Epidermal melanocyte (primary cell): ENCODE measurements at regions not wholly inside any gene's neighbourhood (a gene's known extent, or its start where the extent isn't known, plus 50 kb on each side); places are given as distances from the start of the nearest gene placed in this dataset.

ENCODE experiments used
- DNase-seq: peaks from one replicate; pipeline ENCODE4 v3.0.0; 2011; ENCODE audit warnings: low spot score; ENCODE audit not compliant: insufficient read length

DNA sequence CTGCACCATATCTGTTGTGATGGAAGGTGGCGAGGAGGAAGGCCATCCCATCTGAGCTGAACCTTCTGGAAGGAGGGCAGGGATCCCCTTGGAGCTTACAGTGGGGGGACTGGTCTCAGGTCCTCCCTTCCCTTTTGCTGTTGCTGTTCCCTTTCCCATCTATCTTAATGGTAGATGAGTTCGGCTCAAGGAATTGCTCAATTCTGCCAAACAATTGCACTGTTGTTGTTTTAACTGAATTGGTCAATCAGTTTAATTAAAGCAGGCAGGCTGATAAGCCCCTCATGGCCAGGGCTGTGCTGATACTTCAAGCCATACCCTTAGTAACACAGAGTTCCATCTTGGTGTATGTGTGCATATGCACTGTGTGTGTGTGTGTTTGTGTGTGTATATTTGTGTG, 220.4 kb upstream of the FOXF1 start:
- DNase-seq = no peak

DNA sequence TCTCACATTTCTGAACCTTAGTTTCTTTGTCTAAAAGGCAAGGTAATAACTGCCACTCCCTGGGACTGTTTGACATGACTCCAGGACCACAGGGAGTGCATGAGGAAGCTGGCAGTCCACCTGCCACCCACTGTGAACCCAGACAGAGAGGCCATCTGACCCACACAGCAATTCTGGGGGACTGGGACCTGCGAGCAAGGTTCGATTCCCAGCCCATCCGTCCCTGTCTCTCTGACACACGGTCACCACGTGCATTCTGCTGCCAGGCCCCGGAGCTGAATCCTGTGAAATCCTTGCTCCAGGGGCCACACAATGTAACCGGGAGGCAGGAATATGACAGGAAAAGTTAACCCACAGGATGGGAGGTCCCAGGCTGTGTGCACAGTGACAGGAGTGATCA, 218.8 kb upstream of the FOXF1 start:
- DNase-seq = no peak

DNA sequence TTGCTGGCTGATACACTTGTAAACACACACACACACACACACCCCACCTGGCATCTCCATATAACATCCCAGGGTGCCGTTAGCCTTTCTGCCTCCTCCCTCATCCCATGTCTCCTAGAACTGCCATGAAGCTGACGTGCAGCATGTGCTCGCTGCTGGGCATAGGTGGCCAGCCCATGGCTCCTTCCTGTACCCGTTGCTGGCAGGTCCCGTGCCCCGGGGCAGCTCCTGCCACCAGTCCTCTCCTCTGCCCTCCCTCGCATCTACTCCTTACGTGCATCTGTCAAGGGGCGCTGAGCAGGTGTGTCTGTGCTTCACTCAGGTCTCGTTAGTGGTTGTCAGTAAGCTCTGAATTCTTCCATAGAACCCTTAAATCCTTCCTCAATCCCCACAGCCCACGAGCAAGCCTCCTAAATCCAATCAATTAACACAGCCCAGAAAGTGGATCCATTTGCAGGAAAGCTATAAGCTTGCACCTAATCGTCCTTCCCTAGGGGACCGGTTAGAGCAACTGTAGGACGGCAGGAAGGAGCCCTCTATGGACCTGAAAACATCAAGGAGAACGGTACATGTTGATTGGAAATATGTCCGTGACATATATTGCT, 218.1 kb upstream of the FOXF1 start:
- DNase-seq = no peak

DNA sequence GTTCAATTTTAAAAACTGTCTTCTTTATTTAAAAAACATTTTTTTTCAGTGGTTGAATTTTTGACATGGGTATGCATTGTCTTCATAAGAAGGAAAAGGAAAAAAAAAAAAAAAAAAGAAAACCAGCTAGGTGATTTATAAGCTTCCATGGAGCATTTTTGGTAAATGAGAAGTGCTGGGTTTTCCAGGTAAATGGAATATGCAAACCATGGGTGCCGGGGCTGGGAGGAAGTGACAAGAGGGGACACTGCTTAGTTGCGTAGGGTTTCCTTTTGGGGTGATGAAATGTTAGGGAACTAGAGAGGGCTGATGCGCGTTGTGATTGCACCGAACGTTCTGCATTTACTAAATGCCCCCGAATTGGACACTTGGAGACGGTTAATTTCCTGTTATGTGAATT, 217.4 kb upstream of the FOXF1 start:
- no peak for DNase-seq

DNA sequence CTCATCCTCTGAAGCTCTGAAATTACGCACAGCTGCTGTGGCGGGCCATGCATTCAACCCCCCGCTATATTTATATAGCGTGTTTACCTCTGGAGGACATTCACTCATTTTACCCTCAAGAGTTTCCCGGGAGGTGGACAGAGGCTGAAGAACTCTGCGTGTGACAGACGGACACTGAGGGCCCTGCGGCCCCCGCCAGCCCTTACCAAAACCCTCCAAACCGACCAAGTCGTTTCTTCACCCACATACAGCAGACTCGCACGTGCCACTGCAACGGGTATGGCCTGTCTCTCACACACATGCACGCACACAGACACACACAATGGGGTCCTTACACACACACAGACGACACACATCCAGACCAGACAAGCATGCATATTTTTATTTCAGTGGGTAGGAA, 216.4 kb upstream of the FOXF1 start:
- DNase-seq = no peak

DNA sequence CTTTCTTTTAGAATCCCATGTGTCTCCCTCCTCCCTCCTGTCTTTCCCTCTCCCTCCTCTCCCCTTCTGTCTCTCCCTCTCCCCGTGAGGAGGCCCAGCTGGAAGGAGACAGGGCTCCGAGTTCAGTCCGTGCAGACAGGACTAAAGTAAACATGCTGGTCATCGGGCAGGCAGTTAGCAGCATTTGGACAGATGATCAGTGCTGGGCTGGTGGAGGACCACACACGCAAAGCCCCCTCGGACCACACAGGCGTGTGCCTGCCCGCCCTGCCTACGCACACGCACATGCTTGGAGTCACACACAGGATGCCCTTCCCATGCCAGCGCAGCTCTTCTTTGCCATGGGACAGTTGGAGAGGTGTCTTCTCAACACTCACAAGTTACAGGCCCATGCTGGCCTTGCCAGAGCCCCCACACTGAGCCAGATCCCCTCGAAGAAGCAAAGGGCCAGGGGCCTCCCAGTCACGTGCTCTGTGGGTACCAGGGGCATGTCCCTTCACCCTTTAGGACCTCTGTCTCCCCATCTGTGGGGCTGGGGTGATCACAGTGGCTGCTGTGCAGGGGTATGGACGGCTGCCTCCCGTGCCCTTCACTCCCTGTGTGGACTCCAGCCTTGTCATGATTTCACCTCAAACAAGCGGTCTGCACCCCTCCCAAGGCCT, 215.7 kb upstream of the FOXF1 start:
- no peak for DNase-seq

DNA sequence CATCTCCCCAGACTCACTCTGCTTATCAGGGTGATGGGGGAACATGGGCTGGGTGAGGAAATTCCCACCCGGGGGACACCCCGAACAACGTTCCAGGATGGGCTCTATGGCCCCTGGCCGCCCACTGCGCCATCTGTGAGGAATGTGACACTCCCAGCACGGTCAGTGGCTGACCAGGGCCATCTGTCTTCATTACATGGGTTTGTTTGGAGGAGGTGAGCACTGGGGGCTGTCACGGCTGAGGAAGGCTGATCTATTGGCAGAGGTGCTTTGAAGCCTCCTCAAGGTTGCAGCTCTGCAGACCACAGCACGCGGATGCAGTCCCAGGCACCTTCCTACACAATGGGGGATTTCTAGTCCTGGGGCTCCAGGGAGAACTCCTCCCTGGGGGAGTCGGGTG, 214.1 kb upstream of the FOXF1 start:
- DNase-seq = no peak

DNA sequence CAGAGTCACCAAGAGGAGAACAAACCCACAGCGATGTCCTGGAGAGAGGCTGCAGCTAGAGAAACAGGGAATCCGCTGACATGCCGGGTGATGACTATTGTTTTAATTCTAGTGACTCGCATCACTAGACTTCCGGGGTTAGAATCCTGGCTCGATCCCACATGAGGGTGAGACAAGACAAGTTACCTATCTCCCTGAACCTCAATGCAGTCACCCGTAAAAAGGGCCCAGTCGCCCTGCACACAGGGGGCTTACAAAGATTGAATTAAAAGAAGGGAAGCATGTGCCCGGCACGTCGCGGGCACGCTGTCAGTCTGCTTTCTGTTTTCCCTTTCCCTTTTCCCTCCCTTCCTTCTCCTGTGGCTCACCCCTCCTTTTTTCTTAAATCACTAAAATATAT, 212.9 kb upstream of the FOXF1 start:
- DNase-seq = no peak

DNA sequence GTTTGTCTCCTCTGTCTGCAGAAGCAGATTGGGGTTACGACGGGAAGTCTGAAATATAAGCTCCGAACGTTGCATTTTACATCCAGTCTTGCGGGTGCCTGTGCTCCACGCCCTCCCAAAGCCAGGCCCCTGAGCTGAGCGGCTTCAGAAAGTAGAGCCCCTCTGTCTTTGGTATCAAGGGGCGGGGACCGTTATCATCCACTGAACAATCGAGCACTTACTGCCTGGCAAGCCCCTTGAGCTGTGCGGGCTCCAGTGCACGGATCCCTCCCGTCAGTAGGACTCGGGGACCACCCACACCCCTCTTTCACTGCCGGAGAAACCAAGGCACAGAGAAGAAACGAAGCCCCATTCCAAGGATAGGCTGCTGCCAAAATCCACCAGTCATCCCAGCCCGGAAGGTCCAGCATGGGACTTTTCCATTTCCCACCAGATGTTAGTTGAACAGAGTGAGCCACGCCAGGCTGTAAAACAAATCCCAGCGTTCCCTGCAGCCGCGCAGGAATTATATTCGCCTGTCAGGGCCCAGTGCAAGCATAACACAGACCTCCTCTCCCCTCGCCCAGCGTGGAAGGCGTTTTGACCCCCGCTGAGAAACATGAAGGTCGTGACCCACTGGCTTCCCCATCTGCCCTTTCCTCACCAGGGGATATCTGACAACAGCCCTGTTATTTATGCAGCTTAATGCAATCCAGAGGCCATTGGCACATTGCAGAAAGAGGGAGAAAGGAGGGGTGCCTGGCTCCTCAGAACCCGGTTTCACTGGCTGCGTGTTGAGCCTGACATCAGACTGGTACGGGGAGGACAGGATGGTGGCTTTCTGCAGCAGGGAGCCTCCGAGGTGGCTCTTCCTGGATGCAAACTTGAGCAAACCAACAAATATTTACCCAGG, 212.2 kb upstream of the FOXF1 start:
- DNase-seq = no peak

DNA sequence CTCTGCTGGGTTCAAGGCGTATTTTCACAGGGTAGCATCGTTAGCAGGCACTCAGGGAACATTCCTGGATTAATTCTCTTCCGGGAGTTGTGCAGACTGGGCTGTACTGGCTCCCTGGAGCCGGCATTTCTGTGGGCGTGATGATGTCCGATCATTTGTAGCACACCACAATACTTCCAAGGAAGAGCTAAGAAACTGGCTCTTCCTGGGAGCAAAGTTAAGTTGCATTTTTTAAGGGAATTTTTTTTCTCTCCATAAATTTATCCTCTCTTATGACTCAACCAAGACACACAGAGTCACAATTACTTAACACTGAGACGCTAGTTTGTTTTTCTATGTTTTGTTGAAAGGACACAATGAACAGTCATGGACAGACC, 211.6 kb upstream of the FOXF1 start:
- no peak for DNase-seq

DNA sequence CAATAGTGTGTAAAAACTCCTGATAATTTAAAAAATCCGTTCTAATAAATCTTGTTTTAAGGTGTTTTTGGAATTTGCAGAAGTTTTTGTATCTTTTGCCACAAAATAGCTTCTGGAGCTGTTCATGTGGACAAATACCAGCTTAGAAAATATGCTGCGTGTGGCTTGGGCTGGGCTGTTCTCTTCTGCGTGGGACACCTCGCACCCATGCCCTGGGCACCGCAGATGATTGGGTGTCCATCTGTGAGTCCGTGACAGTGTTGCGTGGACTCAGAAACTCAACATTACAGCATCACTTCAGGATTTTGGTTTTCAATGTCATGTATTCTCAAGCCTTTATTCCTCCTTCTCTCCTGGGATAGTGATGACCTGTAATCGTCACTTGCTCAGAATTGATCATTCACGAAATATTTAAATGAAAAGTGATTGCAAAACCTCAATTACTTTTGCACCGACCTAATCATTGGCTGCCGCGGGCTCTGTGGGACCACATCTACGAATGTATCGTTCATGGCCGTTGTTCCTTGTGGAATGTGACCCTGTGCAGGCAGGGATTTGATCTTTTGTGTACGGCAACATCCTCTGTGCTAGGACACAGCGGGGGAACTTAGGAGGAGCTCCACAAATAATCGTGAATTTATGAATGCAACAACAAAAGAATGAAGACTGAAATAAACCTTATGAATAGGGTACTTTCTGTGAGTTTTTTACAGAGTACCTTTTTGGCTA, 210.3 kb upstream of the FOXF1 start:
- no peak for DNase-seq

DNA sequence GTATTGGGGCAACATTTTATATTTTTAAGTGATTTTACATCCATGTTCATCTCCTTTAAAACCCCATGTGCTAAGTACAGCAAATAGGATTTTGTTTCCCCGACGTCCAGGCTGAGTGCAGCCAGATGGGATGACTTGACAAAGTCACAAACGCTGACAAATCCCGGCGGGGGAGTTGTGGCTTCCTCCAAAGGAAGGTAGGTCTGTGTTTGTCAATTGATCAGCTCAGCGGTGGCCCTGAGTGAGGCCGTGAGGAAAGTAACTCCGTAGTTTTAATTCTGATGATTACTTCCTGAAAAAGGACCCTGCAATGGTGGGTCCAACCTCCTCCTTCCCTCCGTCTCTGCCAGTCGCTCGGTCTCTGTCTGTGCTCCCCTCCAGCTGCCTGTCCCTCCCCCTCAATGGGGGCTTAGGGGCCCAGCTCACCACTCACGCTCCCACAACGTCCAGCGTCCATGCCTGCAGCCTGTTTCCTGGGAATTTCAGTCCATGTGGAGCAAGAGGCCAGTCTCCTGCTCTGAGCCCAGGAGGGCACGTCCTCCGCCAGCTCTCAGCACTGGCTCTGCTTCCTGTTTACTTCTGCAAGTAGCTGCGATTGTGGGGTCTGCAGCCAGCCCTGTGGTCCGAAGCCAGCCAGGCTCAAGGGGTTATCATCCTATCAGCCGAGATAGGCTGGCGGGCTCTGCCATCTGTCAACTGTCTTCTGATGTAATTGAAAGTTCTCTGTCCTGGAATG, 209.4 kb upstream of the FOXF1 start:
- no peak for DNase-seq

DNA sequence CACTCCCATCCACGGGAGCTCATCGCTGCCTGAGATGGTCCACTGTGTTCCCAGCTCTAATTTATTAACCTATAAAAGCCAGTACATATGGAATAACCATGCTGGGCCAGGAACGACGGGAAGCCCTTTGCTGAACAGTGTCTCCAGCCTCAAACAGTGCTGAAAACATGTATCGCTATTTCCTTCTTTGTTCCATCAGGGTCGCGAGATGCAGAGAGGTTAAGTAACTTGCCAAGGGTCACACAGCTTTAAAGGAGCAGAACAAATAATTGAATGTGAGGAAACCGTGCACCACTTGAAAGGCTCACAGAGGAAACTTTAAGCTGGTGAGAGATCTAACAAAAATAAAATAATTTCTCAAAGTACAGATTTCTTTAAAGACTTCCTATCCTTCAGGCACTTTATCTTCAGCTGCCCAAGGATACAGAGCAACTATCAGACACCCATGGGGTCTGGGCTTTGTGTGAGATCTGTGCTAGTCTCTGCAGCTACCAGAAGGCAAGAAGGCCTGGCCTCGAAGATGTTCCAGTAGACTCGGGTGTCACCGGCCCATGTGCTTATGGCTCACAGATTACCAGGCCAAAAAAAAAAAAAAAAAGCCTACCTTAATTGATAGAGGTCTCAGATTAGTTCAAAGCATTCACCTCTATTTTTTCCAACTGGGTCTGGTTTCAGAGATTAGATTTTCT, 207.8 kb upstream of the FOXF1 start:
- no peak for DNase-seq

DNA sequence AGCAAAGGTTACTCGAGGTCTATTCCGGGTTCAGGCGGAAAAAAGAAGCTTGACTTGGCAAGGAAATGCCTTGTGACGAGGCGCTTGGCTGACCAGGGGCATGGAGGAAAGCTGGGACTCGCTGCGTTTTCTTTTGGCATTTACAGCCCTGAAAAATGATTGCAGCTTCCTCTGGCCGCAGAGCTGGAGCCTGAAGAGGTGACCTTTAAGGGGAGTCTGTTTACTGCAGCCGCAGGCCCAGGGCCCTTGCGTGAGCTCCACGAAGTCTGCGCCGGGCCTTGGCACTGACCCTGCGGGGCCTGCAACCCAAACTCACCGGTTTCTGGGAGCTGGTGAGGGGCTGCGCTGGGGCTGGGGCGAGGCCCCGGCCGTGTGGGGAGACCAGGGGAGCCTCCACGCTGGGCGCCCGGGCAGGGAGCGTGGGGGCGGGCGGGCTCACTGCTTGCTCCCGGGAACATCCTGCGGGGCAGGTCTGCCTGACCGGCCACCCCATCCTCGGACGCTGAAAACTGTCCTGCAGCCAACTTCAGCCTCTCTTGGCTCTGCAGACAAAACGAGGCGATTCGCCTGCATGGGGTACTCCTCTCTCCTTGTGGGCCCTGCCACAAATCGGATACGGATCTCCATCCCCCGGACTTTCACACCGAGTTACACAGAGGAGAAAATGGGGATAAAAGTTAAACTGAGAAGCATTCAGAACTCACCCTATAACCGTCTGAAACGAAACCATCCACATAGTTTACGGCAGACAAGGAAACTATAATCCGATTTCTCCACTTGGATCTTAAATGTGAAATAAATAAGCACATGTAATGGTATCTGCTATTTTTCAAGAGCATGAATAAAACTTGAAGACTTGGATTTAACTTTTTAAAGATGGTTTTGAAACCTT, 206.3 kb upstream of the FOXF1 start:
- no peak for DNase-seq

DNA sequence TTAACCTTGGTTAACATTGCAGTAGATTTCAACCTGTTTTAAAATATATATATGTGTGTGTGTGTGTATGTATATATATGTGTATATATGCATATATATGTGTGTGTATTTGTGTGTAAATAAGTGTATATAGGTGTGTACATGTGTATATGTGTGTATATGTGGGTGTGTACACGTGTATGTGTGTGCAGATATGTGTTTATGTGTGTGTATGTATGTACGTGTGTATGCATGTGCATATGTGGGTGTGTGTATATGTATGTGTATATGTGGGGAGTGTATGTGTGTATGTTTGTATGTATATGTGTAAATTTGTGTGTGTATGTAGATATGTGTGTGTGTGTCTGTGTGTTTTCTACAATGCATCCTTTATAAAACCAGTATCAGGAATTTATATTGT, 205.5 kb upstream of the FOXF1 start:
- DNase-seq = no peak

DNA sequence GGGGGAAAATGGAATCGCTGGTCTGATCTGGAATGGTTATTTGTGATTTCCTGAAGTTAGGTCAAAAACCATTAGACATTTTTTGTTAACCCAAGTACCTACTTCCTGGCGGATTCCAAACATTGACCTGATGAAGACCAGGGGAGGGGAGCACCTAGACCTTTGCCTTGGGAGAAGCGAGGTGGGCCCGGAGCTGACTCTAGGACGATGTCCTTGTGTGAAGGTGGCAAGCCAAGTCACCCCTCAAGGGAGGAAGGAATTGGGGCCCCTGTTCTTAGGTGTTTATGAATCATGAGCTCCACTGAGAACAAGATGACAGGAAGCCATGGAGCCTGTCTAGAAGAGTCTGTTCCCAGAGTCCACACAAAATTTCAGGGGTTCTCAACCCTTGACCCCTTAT, 204.9 kb upstream of the FOXF1 start:
- DNase-seq = no peak

DNA sequence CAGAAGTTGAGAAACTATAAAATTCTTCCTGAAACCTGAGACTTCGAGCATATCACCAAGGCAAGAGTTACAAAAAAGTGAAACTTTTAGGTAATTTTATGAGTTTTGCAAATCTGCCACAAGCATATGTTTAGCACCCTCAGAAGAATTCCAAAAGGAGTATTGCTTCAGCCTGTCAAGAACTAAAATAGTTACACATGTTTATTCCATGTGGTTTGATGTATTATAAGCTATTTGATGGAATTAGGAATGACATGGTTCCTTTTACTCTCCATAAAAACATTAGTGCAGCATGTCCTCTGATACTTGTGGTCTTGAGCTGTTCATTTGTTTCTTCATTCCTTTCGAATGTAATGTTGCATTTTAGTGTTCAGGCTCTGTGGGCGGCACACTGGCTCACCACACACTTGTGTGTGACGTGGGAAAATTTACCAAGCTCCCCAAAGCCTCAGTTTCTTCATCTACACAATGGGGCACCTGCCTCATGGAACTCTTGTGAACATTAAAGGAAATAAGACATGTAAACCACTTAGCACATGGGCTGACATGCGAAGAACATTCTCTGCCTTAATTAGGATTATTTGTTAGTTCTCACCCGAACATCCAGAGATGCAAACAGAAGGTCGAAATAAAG, 204.2 kb upstream of the FOXF1 start:
- DNase-seq = no peak

DNA sequence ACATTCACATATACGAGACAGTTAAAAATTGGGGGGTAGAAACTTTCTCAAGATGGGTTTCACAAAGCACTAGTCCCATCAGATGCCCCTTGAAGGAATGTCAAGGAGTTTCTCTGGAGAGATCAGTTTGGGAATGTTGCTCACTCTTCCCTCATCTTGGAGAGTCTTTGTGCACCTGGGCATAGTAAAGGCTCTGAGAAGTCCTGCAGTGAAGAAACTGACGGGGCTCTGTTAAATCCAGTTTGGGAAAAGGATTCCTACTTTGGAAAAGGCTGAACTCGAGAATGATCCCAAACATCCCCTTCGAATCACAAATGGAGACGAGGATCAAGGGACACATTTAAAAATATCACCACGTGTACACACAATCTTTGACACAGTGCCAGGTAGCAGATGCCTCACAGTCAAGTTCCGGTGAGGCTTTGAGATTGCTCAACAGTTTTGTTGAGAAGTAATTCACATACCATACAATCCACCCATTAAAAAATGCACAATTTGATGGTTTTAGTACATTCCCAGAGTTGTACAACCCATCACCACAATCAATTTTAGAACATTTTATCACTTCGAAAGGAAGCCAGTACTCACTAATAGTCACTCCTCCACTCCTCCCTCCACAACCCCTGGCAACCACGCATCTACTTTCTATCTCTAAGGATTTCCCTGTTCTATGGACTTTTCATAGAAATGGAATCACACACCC, 203.4 kb upstream of the FOXF1 start:
- DNase-seq = no peak

DNA sequence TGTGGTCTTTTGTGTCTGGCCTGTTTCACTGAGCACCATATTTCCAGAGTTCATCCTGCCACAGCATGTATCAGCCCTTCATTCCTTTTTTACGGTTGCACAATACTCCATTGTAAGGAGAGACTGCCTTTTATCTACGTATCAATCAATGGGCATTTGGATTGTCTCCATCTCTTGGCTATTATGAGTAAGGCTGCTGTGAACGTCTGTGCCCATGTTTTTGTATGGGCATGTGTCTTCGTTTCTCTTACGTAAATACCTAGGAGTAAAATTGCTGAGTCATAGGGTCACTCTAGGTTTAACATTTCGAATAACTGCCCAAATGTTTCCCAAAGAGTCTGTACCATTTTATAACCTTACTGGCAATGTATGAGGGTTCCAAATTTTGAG, 202.8 kb upstream of the FOXF1 start:
- DNase-seq = no peak
